Endothelial cell of umbilical vein (primary cell): ENCODE measurements at regions not wholly inside any gene's neighbourhood (a gene's known extent, or its start where the extent isn't known, plus 50 kb on each side); places are given as distances from the start of the nearest gene placed in this dataset.

ENCODE experiments used
- EZH2 ChIP-seq: IDR thresholded peaks from 2 replicates; pipeline ENCODE4 v1.6.1; 2012; ENCODE audit warnings: borderline replicate concordance, low read depth, mild to moderate bottlenecking, moderate library complexity, low read length, inconsistent platforms; ENCODE audit not compliant: severe bottlenecking
- JUN ChIP-seq: IDR thresholded peaks from 2 replicates; pipeline ENCODE4 v1.6.1; 2011; ENCODE audit warnings: borderline replicate concordance, low read depth; ENCODE audit not compliant: insufficient read length, insufficient read depth
- MYC ChIP-seq: IDR thresholded peaks from one replicate; pipeline ENCODE4 v1.6.1; 2011; ENCODE audit warnings: mild to moderate bottlenecking, low read depth, low read length
- TF ChIP-seq, protein P1 (sequence below), 2 donors: IDR thresholded peaks; 1 replicate in 1 of 2; 2 replicates in 1 of 2; pipeline ENCODE4 v1.5.1; 2011; ENCODE audit warnings: low read length in 2 of 2, mild to moderate bottlenecking in 2 of 2, moderate library complexity in 2 of 2, control low read depth in 1 of 2, inconsistent platforms in 1 of 2, low read depth in 1 of 2; ENCODE audit not compliant: insufficient read depth in 1 of 2; ENCODE audit errors: extremely low read depth in 1 of 2

GRCh38 chr15:81073801-81074200 is 60.3 kb upstream of the CFAP161 start:
- TF ChIP-seq, protein P1, sequence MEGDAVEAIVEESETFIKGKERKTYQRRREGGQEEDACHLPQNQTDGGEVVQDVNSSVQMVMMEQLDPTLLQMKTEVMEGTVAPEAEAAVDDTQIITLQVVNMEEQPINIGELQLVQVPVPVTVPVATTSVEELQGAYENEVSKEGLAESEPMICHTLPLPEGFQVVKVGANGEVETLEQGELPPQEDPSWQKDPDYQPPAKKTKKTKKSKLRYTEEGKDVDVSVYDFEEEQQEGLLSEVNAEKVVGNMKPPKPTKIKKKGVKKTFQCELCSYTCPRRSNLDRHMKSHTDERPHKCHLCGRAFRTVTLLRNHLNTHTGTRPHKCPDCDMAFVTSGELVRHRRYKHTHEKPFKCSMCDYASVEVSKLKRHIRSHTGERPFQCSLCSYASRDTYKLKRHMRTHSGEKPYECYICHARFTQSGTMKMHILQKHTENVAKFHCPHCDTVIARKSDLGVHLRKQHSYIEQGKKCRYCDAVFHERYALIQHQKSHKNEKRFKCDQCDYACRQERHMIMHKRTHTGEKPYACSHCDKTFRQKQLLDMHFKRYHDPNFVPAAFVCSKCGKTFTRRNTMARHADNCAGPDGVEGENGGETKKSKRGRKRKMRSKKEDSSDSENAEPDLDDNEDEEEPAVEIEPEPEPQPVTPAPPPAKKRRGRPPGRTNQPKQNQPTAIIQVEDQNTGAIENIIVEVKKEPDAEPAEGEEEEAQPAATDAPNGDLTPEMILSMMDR (IDR thresholded peaks at IDR 0.05; ENCODE audit: extremely low read depth in 1 of 2, insufficient read depth in 1 of 2, low read depth in 1 of 2, low read length in 2 of 2) = no peak
- TF ChIP-seq JUN = no peak
- TF ChIP-seq MYC = no peak
- no peak for TF ChIP-seq EZH2
